Activated CD8-positive, alpha-beta memory T cell treated with anti-CD3 and anti-CD28 coated beads for 24 hours (primary cell): ENCODE measurements at regions not wholly inside any gene's neighbourhood (a gene's known extent, or its start where the extent isn't known, plus 50 kb on each side); places are given as distances from the start of the nearest gene placed in this dataset.

Experiments used
- DNase-seq: peaks from one replicate; pipeline ENCODE4 v3.0.0-alpha.2; 2020

DNA sequence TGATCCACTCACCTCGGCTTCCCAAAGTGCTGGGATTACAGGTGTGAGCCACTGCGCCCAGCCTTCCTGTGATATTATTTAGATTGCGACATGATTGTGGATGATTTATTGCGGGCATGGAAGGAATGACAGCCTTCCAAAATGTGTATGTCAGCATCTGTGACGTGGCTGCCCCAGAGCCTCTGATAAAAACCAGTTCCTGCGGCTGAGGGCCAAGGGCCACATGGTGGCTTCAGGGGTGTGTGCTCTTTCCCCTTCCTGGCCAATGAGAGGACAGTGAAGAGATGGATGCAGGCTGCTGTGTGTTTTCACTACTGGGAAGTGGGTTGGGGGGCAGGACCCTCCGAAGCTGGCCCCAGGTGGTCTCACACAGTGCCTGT is 57.4 kb upstream of the HGFAC start:
- DNase-seq, result no peak

GRCh38 chr4:3384771-3385710 is 56.7 kb upstream of the HGFAC start:
- DNase-seq, result no peak

GRCh38 chr4:3385711-3386420 is 55.9 kb upstream of the HGFAC start:
- DNase-seq, result no peak

GRCh38 chr4:3386526-3386925 is 55.2 kb upstream of the HGFAC start:
- no peak for DNase-seq

GRCh38 chr4:3387154-3387942 is 54.4 kb upstream of the HGFAC start:
- DNase-seq, result no peak

DNA sequence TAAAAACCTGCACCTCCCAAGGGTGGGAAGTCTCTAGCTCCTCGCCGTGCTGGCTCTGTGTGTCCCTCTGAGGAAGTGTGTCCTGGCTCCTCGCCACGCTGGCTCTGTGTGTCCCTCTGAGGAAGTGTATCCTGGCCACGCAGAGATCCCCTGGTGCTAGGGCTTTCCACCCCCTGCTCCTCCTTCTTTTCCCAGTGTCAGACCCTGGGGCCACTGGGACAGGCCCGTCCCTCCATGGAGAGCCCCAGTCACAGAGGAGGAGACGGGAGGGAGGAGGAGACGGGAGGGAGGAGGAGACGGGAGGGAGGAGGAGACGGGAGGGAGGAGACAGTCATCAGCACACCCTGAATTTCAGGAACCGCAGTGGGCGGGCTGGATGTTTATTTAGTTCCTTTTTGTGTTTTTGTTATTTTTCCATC is 53.8 kb upstream of the HGFAC start:
- DNase-seq, result no peak

DNA sequence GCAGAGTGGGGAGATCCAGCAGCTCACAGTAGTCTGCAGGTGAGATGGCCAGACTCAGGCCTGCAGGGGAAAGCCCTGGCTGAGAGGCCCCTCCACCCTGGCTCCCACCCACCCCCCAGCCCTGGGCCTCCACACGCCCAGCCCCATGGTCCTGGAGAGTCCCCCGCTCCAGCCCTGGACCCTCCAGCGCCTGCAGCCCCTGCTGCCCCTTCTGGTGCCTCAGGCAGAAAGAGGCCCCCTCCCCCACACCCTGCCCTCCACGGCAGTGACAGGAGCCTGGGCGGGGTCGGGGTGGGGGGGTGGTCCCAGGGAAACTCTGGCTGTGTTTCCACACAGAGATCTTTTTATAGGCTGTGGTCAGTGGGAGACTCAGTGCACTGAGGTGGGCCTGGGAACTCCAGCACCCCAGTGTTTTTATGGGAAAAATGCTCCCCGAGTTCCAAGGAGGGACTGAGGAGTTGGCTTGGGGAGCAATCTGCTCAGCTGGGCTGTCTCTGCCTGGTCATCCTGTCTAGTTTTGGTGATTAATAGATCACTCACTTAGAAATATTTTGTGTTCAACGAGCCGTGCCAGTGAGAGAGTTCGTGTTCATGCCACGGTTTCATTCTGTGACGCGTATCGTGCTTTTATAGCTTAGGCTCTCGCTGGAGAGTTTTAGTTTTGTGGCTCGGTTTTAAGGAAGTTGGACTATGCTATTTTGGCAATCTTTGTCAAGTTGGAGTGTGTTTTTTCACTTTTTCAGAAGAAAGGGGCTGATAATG is 53.1 kb upstream of the HGFAC start:
- no peak for DNase-seq

GRCh38 chr4:3389233-3390215 is 52.2 kb upstream of the HGFAC start:
- no peak for DNase-seq

DNA sequence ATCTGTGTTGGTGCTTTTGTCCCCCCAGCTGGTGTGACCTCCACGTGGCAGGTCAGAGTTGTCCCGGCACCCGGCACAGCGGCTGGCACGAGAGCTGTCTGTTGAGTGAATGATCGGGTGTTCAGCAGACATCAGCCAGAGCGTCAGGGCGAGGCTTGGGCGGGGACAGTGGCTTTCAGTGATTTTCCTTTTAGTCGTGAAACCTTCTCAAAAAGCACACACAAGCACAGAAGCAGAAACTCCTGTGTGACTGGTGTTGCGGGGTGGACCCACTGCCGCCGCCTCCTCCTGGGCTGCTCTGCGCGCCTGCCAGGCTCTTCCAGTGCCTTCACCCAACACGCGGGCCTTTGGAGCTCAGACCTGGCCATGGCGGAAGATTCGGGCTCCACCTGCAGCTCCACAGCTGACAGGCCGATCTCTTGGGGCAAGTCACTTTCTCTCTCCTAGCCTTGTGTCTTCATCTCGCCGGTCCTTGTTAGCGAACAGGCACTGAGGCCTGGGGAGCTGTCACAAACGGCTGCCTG is 51.4 kb upstream of the HGFAC start:
- no peak for DNase-seq

DNA sequence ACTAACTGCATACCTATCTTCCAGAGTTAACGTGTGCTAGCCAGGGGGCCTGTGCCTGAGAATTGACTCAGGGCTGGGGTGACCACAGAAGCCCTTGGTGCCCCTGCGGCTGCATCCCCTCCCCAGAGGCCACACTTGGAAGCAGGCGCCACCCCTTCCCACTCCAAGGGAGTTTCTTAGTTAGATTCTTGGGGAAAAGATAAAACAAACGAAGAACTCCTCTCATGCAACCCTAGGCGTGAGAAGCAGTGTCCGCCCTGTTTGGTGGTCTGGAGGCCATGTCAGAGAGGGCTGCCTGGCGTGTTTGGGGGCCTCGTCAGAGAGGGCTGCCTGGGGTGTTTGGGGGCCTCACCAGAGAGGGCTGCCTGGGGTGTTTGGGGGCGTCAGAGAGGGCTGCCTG is 50.3 kb upstream of the HGFAC start:
- no peak for DNase-seq
